HCT116 (cell line): ENCODE measurements at regions not wholly inside any gene's neighbourhood (a gene's known extent, or its start where the extent isn't known, plus 50 kb on each side); places are given as distances from the start of the nearest gene placed in this dataset.

Experiments used
- ATAC-seq: fragments of 200-7000 bp; cut with Tn5 transposase; 2 replicates; pipeline ENCODE4 v1.9.1; 2020; ENCODE audit warnings: mild to moderate bottlenecking, moderate library complexity
- BruUV-seq: library from RNA; stranded (reverse); fragments of 400-500 nt; replicated peaks from 2 replicates; lab custom pipeline; 2021; lab: Mats Ljungman, UMichigan
- CTCF ChIA-PET: fragments of 300-600 bp; sonication (Branson Sonifier 250); formaldehyde crosslinking; loops from one replicate; lab custom pipeline; 2021; ENCODE audit warnings: antibody characterized with exemption; lab: Charles Lee
- POLR2A ChIA-PET: fragments of 300-600, 350-600 bp; sonication (Branson Sonifier 250); formaldehyde crosslinking; loops from one replicate; lab custom pipeline; 2021; ENCODE audit warnings: antibody characterized with exemption; lab: Charles Lee
- RAD21 ChIA-PET, 2 experiments: fragments of 300-600 bp; sonication (Branson Sonifier 250); formaldehyde crosslinking; loops; one replicate each; lab custom pipeline; 2023; ENCODE audit warnings: low total read pairs in 2 of 2; ENCODE audit not compliant: uncharacterized antibody in 2 of 2, unreplicated experiment in 2 of 2, low non-redundant PET in 1 of 2; lab: Charles Lee
- DNase-seq: peaks from one replicate; pipeline ENCODE4 v3.0.0-alpha.2; 2010; ENCODE audit warnings: low read depth, low spot score
- H2AFZ ChIP-seq: fragments of 200-600 bp; shearing (Covaris generic), sonication (generic); 2 replicates; pipeline ENCODE4 v1.6.1; 2017; ENCODE audit warnings: low read depth, mixed run types, mixed read lengths, antibody characterized with exemption, low read length; ENCODE audit not compliant: poor library complexity, severe bottlenecking
- H3K27ac ChIP-seq: 2 replicates; pipeline ENCODE4 v1.5.1; 2012; ENCODE audit warnings: low read depth, low read length
- H3K27me3 ChIP-seq: fragments of 200-600 bp; sonication (generic); 2 replicates; pipeline ENCODE4 v1.6.1; 2016; ENCODE audit warnings: mixed run types, low read length, mixed read lengths; ENCODE audit not compliant: insufficient read depth
- H3K36me3 ChIP-seq, 2 experiments: fragments of 200-500 bp in 1 of 2; fragments of 200-600 bp in 1 of 2; sonication (Bioruptor generic) in 1 of 2; sonication (generic) in 1 of 2; 2 replicates each; pipeline versions ENCODE4 v1.5.1 to v1.6.1; 2014 to 2016; ENCODE audit warnings: low read length in 2 of 2, inconsistent platforms in 1 of 2, mixed read lengths in 1 of 2, mixed run types in 1 of 2; ENCODE audit not compliant: insufficient read depth in 2 of 2, control insufficient read depth in 1 of 2
- H3K4me1 ChIP-seq, 2 experiments: fragments of 200-600 bp in 1 of 2; sonication (generic) in 1 of 2; 2 replicates each; pipeline versions ENCODE4 v1.5.1 to v1.6.1; 2012 to 2017; ENCODE audit warnings: low read length in 2 of 2, inconsistent platforms in 1 of 2, mild to moderate bottlenecking in 1 of 2, mixed read lengths in 1 of 2, mixed run types in 1 of 2, moderate library complexity in 1 of 2; ENCODE audit not compliant: insufficient read depth in 2 of 2, control insufficient read depth in 1 of 2
- H3K4me2 ChIP-seq: fragments of 200-600 bp; sonication (generic); 2 replicates; pipeline ENCODE4 v1.6.1; 2017; ENCODE audit warnings: mixed run types, low read length, mixed read lengths
- H3K4me3 ChIP-seq, 2 experiments: fragments of 200-600 bp in 1 of 2; sonication (generic) in 1 of 2; replicated peaks in 1 of 2; 2 replicates each; pipeline ENCODE4 v1.5.1; 2011 to 2016; ENCODE audit warnings: low read length in 2 of 2, control low read depth in 1 of 2, low read depth in 1 of 2, mild to moderate bottlenecking in 1 of 2, mixed read lengths in 1 of 2, mixed run types in 1 of 2
- H3K79me2 ChIP-seq: fragments of 200-600 bp; sonication (generic); 2 replicates; pipeline ENCODE4 v1.6.1; 2017; ENCODE audit warnings: mild to moderate bottlenecking, mixed run types, low read length, moderate library complexity, mixed read lengths; ENCODE audit not compliant: insufficient read depth
- H3K9ac ChIP-seq: fragments of 200-600 bp; sonication (generic); 2 replicates; pipeline ENCODE4 v1.6.1; 2016; ENCODE audit warnings: low read length, mixed read lengths
- H3K9me2 ChIP-seq: fragments of 200-600 bp; sonication (generic), shearing (Covaris generic); 2 replicates; pipeline ENCODE4 v1.6.1; 2017; ENCODE audit warnings: mixed run types, mild to moderate bottlenecking, moderate library complexity; ENCODE audit not compliant: insufficient read depth
- H3K9me3 ChIP-seq, 2 experiments: fragments of 200-500 bp in 1 of 2; fragments of 200-600 bp in 1 of 2; sonication (Bioruptor generic) in 1 of 2; sonication (generic) in 1 of 2; 2 replicates each; pipeline ENCODE4 v1.6.1; 2014 to 2017; ENCODE audit warnings: low read length in 2 of 2, mixed read lengths in 2 of 2, inconsistent platforms in 1 of 2, low read depth in 1 of 2, mild to moderate bottlenecking in 1 of 2, mixed run types in 1 of 2, moderate library complexity in 1 of 2; ENCODE audit not compliant: control insufficient read depth in 1 of 2, insufficient read depth in 1 of 2
- H4K20me1 ChIP-seq: fragments of 200-600 bp; sonication (generic), shearing (Covaris generic); 2 replicates; pipeline ENCODE4 v1.6.1; 2017; ENCODE audit warnings: mixed run types, mild to moderate bottlenecking, moderate library complexity; ENCODE audit not compliant: insufficient read depth
- ATF3 ChIP-seq: IDR thresholded peaks from 2 replicates; pipeline ENCODE4 v1.6.1; 2012
- CBX3 ChIP-seq: IDR thresholded peaks from 2 replicates; pipeline ENCODE4 v1.6.1; 2012; ENCODE audit warnings: low read depth
- CEBPB ChIP-seq: IDR thresholded peaks from 2 replicates; pipeline ENCODE4 v1.6.1; 2012; ENCODE audit warnings: low read depth
- CTCF ChIP-seq, 3 experiments: fragments of 200-600 bp in 1 of 3; sonication (generic) in 1 of 3; IDR thresholded peaks in 2 of 3; conservative IDR thresholded peaks in 1 of 3; 2 replicates each; pipeline ENCODE4 v1.5.1; 2012 to 2017; ENCODE audit warnings: low read depth in 2 of 3, low read length in 2 of 3, antibody characterized with exemption in 1 of 3, borderline replicate concordance in 1 of 3, control low read depth in 1 of 3, mild to moderate bottlenecking in 1 of 3, mixed read lengths in 1 of 3, mixed run types in 1 of 3, moderate library complexity in 1 of 3; ENCODE audit not compliant: insufficient read depth in 1 of 3
- EGR1 ChIP-seq: IDR thresholded peaks from 2 replicates; pipeline ENCODE4 v1.6.1; 2012; ENCODE audit warnings: low read depth
- ELF1 ChIP-seq: IDR thresholded peaks from 2 replicates; pipeline ENCODE4 v1.6.1; 2012; ENCODE audit warnings: low read depth, borderline replicate concordance
- EZH2 ChIP-seq: fragments of 200-600 bp; sonication (generic); IDR thresholded peaks from 2 replicates; pipeline ENCODE4 v1.6.1; 2017; ENCODE audit warnings: antibody characterized with exemption, mixed run types
- EZH2phosphoT487 ChIP-seq: fragments of 200-600 bp; IDR thresholded peaks from 2 replicates; pipeline ENCODE4 v1.6.1; 2018; ENCODE audit warnings: antibody characterized with exemption, borderline replicate concordance
- JUND ChIP-seq: IDR thresholded peaks from 2 replicates; pipeline ENCODE4 v1.6.1; 2012
- MAX ChIP-seq: IDR thresholded peaks from 2 replicates; pipeline ENCODE4 v1.6.1; 2012
- POLR2A ChIP-seq: IDR thresholded peaks from 2 replicates; pipeline ENCODE4 v1.7.0; 2011; ENCODE audit warnings: borderline replicate concordance; ENCODE audit not compliant: insufficient read depth, insufficient read length; ENCODE audit errors: extremely low read depth
- POLR2AphosphoS5 ChIP-seq: IDR thresholded peaks from 2 replicates; pipeline ENCODE4 v1.6.1; 2011; ENCODE audit warnings: mild to moderate bottlenecking, low read depth, low read length, moderate library complexity
- RAD21 ChIP-seq: IDR thresholded peaks from 2 replicates; pipeline ENCODE4 v1.6.1; 2012; ENCODE audit warnings: low read depth, mild to moderate bottlenecking
- REST ChIP-seq: IDR thresholded peaks from 2 replicates; pipeline ENCODE4 v1.6.1; 2012; ENCODE audit warnings: low read depth
- SIN3A ChIP-seq: IDR thresholded peaks from 2 replicates; pipeline ENCODE4 v1.6.1; 2012; ENCODE audit warnings: low read depth
- SRF ChIP-seq: IDR thresholded peaks from 2 replicates; pipeline ENCODE4 v1.6.1; 2012; ENCODE audit warnings: low read depth
- TCF7L2 ChIP-seq: IDR thresholded peaks from 2 replicates; pipeline ENCODE4 v1.7.0; 2011; ENCODE audit warnings: borderline replicate concordance, inconsistent platforms; ENCODE audit not compliant: insufficient read depth, insufficient read length; ENCODE audit errors: extremely low read depth
- YY1 ChIP-seq: IDR thresholded peaks from 2 replicates; pipeline ENCODE4 v1.6.1; 2011; ENCODE audit warnings: low read length, low read depth, moderate library complexity, mild to moderate bottlenecking; ENCODE audit not compliant: insufficient replicate concordance; ENCODE audit errors: extremely low read depth
- ZBTB33 ChIP-seq: IDR thresholded peaks from 2 replicates; pipeline ENCODE4 v1.6.1; 2011; ENCODE audit warnings: mild to moderate bottlenecking, low read length, moderate library complexity; ENCODE audit not compliant: insufficient replicate concordance; ENCODE audit errors: extremely low read depth
- ZNF274 ChIP-seq: fragments of 200-500 bp; sonication (Bioruptor generic); IDR thresholded peaks from 2 replicates; pipeline ENCODE4 v1.6.1; 2014; ENCODE audit warnings: mild to moderate bottlenecking, low read depth, low read length, inconsistent platforms
- intact Hi-C: fragments of 100-400 bp; cut with micrococcal nuclease; formaldehyde crosslinking; loops from 2 replicates; pipeline ENCODE4 v1.10.0; 2022

- H3K4me2 ChIP-seq, result no peak overlapping the region
- H3K79me2 ChIP-seq, result no peaks in the 10 kb centered on the region
- H3K9me2 ChIP-seq, result no peaks in the 10 kb centered on the region
- no peaks in the 10 kb centered on the region for H4K20me1 ChIP-seq
- H3K27ac ChIP-seq, result no peak overlapping the region
- ChIA-PET RAD21 (no interaction called here), CTCF (no interaction called here), POLR2A (no interaction called here)
- H3K4me3 ChIP-seq, result no peak overlapping the region
- no TSS peak for BruUV-seq
- peaks cover 0 to 10% of the 10 kb centered on the region in 2 experiments; a peak in 1 of 4 replicates for H3K4me1 ChIP-seq
- H3K9me3 ChIP-seq, result no peaks in the 10 kb centered on the region
- no peak overlapping the region for H2AFZ ChIP-seq
- no peak for DNase-seq
- TF ChIP-seq ATF3 (no peak), CBX3 (no peak), POLR2AphosphoS5 (no peak), POLR2A (no peak), CEBPB (no peak), RAD21 (no peak), TCF7L2 (no peak), CTCF (IDR thresholded peaks at IDR 0.05 in 2 of 3, conservative IDR thresholded peaks at IDR 0.05 in 1 of 3; ENCODE audit: borderline replicate concordance in 1 of 3, insufficient read depth in 1 of 3, low read depth in 2 of 3, low read length in 2 of 3) (no peak), MAX (no peak), ZNF274 (no peak), SRF (no peak), EZH2 (no peak), SIN3A (no peak), EZH2phosphoT487 (no peak), JUND (no peak), ZBTB33 (no peak), YY1 (no peak), REST (no peak), EGR1 (no peak), ELF1 (no peak)
- no peaks in the 10 kb centered on the region for H3K36me3 ChIP-seq
- ATAC-seq, result no peak
- intact Hi-C loops, result no loop called here
- no peaks in the 10 kb centered on the region for H3K27me3 ChIP-seq
- H3K9ac ChIP-seq, result no peak overlapping the region
Measured at GRCh38 chr18:39838831-39839230, 2116.2 kb upstream of the PIK3C3 start.
